ENCODE measurements at regions not wholly inside any gene's neighbourhood (a gene's known extent, or its start where the extent isn't known, plus 50 kb on each side); places are given as distances from the start of the nearest gene placed in this dataset.
A peak's percentile ranks its signal among the peaks of the same experiment; 100 is the strongest.

DNA sequence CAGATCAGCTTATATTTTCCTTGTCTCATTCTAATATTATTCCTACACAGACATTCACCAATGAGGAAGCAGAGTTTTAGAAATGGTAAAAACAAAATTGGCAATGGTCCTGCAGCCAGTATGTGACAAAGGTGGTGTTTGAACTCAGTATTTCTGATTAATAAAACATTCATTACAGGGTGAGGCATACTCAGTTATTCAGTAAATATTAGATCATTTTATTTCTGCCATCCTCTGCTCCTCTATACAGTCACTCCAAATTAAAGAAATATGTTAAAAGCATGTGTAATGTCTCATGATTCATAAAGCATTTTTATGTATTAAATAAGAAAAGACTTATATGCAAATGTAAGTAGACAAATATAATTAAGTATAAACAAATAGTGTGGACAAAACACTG is 684.6 kb upstream of the ACO1 start:
- Mint-ChIP-seq H3K27ac (no peak overlapping the region), H3K4me3 (no peak overlapping the region), H3K9me3 (peaks cover 3% of the 10 kb centered on the region), H3K27me3 (no peaks in the 10 kb centered on the region), H3K36me3 (ENCODE audit: low read depth) (no peaks in the 10 kb centered on the region), H3K4me1 (peaks cover 11% of the 10 kb centered on the region)
- ChIA-PET POLR2A (no interaction called here), CTCF (no interaction called here)
- no peak for DNase-seq

- DNase-seq: no peak
- Mint-ChIP-seq H3K9me3 (peaks cover 3% of the 10 kb centered on the region), H3K4me3 (no peak overlapping the region), H3K36me3 (ENCODE audit: low read depth) (no peaks in the 10 kb centered on the region), H3K4me1 (peaks cover 11% of the 10 kb centered on the region), H3K27ac (peak overlapping the region; percentile 7), H3K27me3 (no peaks in the 10 kb centered on the region)
- POLR2A ChIA-PET: no interaction called here
- CTCF ChIA-PET: no interaction called here
Measured at GRCh38 chr9:31700252-31701045, 684.0 kb upstream of the ACO1 start.

GRCh38 chr9:31702957-31703356 is 681.5 kb upstream of the ACO1 start:
- ChIA-PET POLR2A (no interaction called here), CTCF (no interaction called here)

GRCh38 chr9:31715250-31715649 is 669.2 kb upstream of the ACO1 start:
- no peak for DNase-seq
- H3K9me3 Mint-ChIP-seq: no peaks in the 10 kb centered on the region
- CTCF ChIA-PET: no interaction called here
- H3K4me3 Mint-ChIP-seq: no peak overlapping the region
- no peaks in the 10 kb centered on the region for H3K27me3 Mint-ChIP-seq
- H3K4me1 Mint-ChIP-seq: no peaks in the 10 kb centered on the region
- H3K27ac Mint-ChIP-seq: no peak overlapping the region
- POLR2A ChIA-PET: no interaction called here
- H3K36me3 Mint-ChIP-seq (ENCODE audit: low read depth): no peaks in the 10 kb centered on the region

More at GRCh38 chr9:31702957-31703356, 681.5 kb upstream of the ACO1 start:
- Mint-ChIP-seq H3K27me3 (no peaks in the 10 kb centered on the region), H3K27ac (no peak overlapping the region), H3K9me3 (peaks cover 4% of the 10 kb centered on the region), H3K4me1 (peaks cover 11% of the 10 kb centered on the region), H3K4me3 (no peak overlapping the region), H3K36me3 (ENCODE audit: low read depth) (no peaks in the 10 kb centered on the region)
- DNase-seq: no peak

- no peaks in the 10 kb centered on the region for H3K27me3 Mint-ChIP-seq
- POLR2A ChIA-PET: no interaction called here
- CTCF ChIA-PET: no interaction called here
Measured at GRCh38 chr9:31719262-31719661, 665.2 kb upstream of the ACO1 start.

DNA sequence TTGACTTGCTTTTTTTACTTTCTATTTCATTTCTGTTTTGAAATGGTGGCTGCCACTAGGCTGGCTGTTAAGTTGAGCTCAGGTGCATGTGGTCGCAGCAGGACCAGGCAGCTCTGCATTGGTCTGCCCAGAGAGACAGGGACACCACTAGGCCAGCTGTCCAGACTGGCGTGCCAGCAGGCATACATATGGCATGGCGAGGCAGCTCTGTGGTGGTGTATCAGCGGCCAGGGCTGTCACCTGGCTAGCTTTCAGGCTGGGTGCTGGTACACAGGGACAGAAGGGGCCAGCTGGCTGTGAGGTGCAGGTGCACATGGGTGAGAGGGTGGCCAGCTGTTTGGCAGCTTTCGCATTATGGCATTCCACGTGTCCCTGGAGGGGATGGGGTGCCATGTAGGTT is 654.0 kb upstream of the ACO1 start:
- DNase-seq: no peak
- Mint-ChIP-seq H3K36me3 (ENCODE audit: low read depth) (no peaks in the 10 kb centered on the region), H3K9me3 (peaks cover 3% of the 10 kb centered on the region), H3K27ac (no peak overlapping the region), H3K4me3 (no peak overlapping the region), H3K27me3 (no peaks in the 10 kb centered on the region), H3K4me1 (no peaks in the 10 kb centered on the region)
- ChIA-PET CTCF (no interaction called here), POLR2A (no interaction called here)

More at GRCh38 chr9:31719262-31719661, 665.2 kb upstream of the ACO1 start:
- no peak overlapping the region for H3K4me3 Mint-ChIP-seq
- H3K27ac Mint-ChIP-seq: no peak overlapping the region
- no peaks in the 10 kb centered on the region for H3K9me3 Mint-ChIP-seq
- DNase-seq: no peak
- H3K36me3 Mint-ChIP-seq (ENCODE audit: low read depth): no peaks in the 10 kb centered on the region
- no peaks in the 10 kb centered on the region for H3K4me1 Mint-ChIP-seq

- Mint-ChIP-seq H3K9me3 (no peaks in the 10 kb centered on the region), H3K27me3 (no peaks in the 10 kb centered on the region), H3K4me1 (no peaks in the 10 kb centered on the region), H3K36me3 (ENCODE audit: low read depth) (no peaks in the 10 kb centered on the region), H3K27ac (no peak overlapping the region), H3K4me3 (no peak overlapping the region)
- ChIA-PET CTCF (no interaction called here), POLR2A (no interaction called here)
- DNase-seq: no peak
Measured at GRCh38 chr9:31733166-31733565, 651.3 kb upstream of the ACO1 start.

DNA sequence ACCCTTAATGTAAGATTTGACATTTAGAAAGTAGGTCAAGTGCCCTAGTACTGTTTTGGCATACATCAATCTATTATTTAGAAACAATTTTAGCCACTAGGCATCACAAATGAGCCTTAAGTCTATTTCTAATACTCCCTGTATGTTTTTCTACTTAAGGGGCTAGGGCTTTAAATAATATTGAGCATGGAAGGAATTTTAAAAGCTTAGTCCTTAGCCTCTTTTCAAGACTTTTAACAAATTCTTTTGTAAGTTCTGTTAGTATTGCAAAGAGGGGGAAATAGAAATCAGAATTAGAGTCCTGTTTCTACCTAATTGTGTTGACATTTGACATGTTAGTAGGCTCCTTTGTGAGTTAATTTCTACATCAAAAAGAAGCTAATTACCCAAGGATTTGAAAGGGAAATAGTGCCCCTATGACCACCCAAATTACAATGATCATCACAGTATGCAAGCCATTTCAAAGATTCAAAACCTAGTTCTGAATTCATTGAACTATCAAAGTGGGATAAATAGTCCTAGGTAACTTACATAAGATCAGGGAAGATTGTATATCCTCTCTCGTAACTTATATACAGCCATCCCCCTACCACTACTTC is 647.8 kb upstream of the ACO1 start:
- H3K4me1 Mint-ChIP-seq: no peaks in the 10 kb centered on the region
- H3K9me3 Mint-ChIP-seq: no peaks in the 10 kb centered on the region
- H3K27me3 Mint-ChIP-seq: no peaks in the 10 kb centered on the region
- no peaks in the 10 kb centered on the region for H3K36me3 Mint-ChIP-seq (ENCODE audit: low read depth)
- no peak for DNase-seq
- ChIA-PET CTCF (no interaction called here), POLR2A (no interaction called here)
- no peak overlapping the region for H3K4me3 Mint-ChIP-seq
- no peak overlapping the region for H3K27ac Mint-ChIP-seq

- H3K4me3 Mint-ChIP-seq: no peak overlapping the region
- DNase-seq: no peak
- H3K4me1 Mint-ChIP-seq: no peaks in the 10 kb centered on the region
- no peaks in the 10 kb centered on the region for H3K9me3 Mint-ChIP-seq
- H3K27ac Mint-ChIP-seq: no peak overlapping the region
- POLR2A ChIA-PET: no interaction called here
- H3K27me3 Mint-ChIP-seq: no peaks in the 10 kb centered on the region
- CTCF ChIA-PET: no interaction called here
- no peaks in the 10 kb centered on the region for H3K36me3 Mint-ChIP-seq (ENCODE audit: low read depth)
Measured at GRCh38 chr9:31740705-31741104, 643.7 kb upstream of the ACO1 start.

GRCh38 chr9:31744589-31744988 is 639.9 kb upstream of the ACO1 start:
- no peaks in the 10 kb centered on the region for H3K4me1 Mint-ChIP-seq
- H3K9me3 Mint-ChIP-seq: no peaks in the 10 kb centered on the region
- no peak for DNase-seq
- H3K27me3 Mint-ChIP-seq: no peaks in the 10 kb centered on the region
- POLR2A ChIA-PET: no interaction called here
- no peak overlapping the region for H3K4me3 Mint-ChIP-seq
- no peaks in the 10 kb centered on the region for H3K36me3 Mint-ChIP-seq (ENCODE audit: low read depth)
- CTCF ChIA-PET: no interaction called here
- no peak overlapping the region for H3K27ac Mint-ChIP-seq

GRCh38 chr9:31745468-31745867 is 639.0 kb upstream of the ACO1 start:
- H3K27ac Mint-ChIP-seq: no peak overlapping the region
- no peaks in the 10 kb centered on the region for H3K4me1 Mint-ChIP-seq
- no peak for DNase-seq
- no peak overlapping the region for H3K4me3 Mint-ChIP-seq
- POLR2A ChIA-PET: no interaction called here
- CTCF ChIA-PET: no interaction called here
- H3K27me3 Mint-ChIP-seq: no peaks in the 10 kb centered on the region
- no peaks in the 10 kb centered on the region for H3K36me3 Mint-ChIP-seq (ENCODE audit: low read depth)
- H3K9me3 Mint-ChIP-seq: no peaks in the 10 kb centered on the region

DNA sequence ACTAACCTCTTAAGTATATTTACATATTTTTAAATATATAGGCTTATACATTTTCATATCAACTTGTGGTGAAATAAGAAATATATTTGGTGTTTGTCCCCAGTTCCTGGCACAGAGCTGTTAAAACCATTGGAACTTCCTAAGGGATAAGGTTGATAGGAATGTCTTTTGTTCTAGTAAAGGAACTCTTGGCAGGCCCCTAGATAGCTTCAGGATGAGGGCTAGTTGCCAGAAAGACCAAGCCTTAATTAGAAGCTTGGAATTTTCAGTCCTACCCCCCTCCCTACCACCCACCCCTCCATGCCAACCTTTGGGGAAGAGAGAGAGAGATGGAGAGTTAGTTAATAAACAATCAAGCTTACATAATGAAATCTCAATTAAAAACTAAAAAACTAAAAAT is 638.6 kb upstream of the ACO1 start:
- DNase-seq: no peak
- Mint-ChIP-seq H3K4me3 (no peak overlapping the region), H3K9me3 (no peaks in the 10 kb centered on the region), H3K36me3 (ENCODE audit: low read depth) (no peaks in the 10 kb centered on the region), H3K27ac (no peak overlapping the region), H3K27me3 (no peaks in the 10 kb centered on the region), H3K4me1 (no peaks in the 10 kb centered on the region)
- POLR2A ChIA-PET: no interaction called here
- CTCF ChIA-PET: no interaction called here

GRCh38 chr9:31753756-31754155 is 630.7 kb upstream of the ACO1 start:
- no peak overlapping the region for H3K4me3 Mint-ChIP-seq
- CTCF ChIA-PET: no interaction called here
- no peaks in the 10 kb centered on the region for H3K36me3 Mint-ChIP-seq (ENCODE audit: low read depth)
- H3K9me3 Mint-ChIP-seq: no peaks in the 10 kb centered on the region
- no peaks in the 10 kb centered on the region for H3K27me3 Mint-ChIP-seq
- POLR2A ChIA-PET: no interaction called here
- no peaks in the 10 kb centered on the region for H3K4me1 Mint-ChIP-seq
- no peak for DNase-seq
- H3K27ac Mint-ChIP-seq: no peak overlapping the region

DNA sequence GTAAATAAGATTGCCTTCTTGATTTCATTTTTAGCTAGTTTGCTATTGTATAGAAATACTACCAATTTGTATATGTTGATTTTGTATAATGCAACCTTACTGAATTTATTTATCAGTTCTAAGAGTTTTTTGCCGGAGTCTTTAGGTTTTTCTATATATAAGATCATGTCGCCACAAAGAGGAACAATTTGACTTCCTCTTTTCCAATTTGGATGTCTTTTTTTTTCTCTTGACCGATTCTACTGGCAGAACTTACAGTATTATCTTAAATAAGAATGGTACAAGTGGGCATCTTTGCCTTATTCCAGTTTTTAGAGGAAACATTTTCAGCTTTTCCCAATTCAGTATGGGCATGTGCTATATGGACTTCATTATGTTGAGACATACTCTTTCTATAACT is 624.7 kb upstream of the ACO1 start:
- ChIA-PET POLR2A (no interaction called here), CTCF (no interaction called here)
- Mint-ChIP-seq H3K27ac (no peak overlapping the region), H3K4me3 (no peak overlapping the region), H3K9me3 (peaks cover 3% of the 10 kb centered on the region), H3K36me3 (ENCODE audit: low read depth) (no peaks in the 10 kb centered on the region), H3K27me3 (no peaks in the 10 kb centered on the region), H3K4me1 (no peaks in the 10 kb centered on the region)
- DNase-seq: no peak

Data from activated CD4-positive, alpha-beta memory T cell treated with anti-CD3 and anti-CD28 coated beads, Interleukin-2, amount 10 ng/mL, durations not matched to agents 7 days and 5 days (primary cell).